Smooth muscle cell (in vitro differentiated cells): ENCODE measurements at regions not wholly inside any gene's neighbourhood (a gene's known extent, or its start where the extent isn't known, plus 50 kb on each side); places are given as distances from the start of the nearest gene placed in this dataset.

Source experiments
- DNase-seq: peaks from one replicate; lab custom pipeline; 2025; ENCODE audit not compliant: unreplicated experiment; lab: John Stamatoyannopoulos, UW
- H2AFZ ChIP-seq: fragments of 200-600 bp; sonication (generic); 2 replicates; pipeline ENCODE4 v1.6.0; 2016; ENCODE audit warnings: antibody characterized with exemption, low read depth, mild to moderate bottlenecking
- H3F3A ChIP-seq: fragments of 200-600 bp; sonication (generic); 2 replicates; pipeline ENCODE4 v1.6.0; 2017; ENCODE audit warnings: antibody characterized with exemption, low read depth
- H3K27ac ChIP-seq: fragments of 200-600 bp; sonication (generic); 2 replicates; pipeline ENCODE4 v1.5.1; 2016; ENCODE audit warnings: low read depth, mild to moderate bottlenecking
- H3K27me3 ChIP-seq: fragments of 200-600 bp; sonication (generic); 2 replicates; pipeline ENCODE4 v1.6.1; 2016; ENCODE audit warnings: low read depth, mild to moderate bottlenecking
- H3K36me3 ChIP-seq: fragments of 200-600 bp; sonication (generic); 2 replicates; pipeline ENCODE4 v1.5.1; 2016; ENCODE audit warnings: low read depth
- H3K4me1 ChIP-seq: fragments of 200-600 bp; sonication (generic); 2 replicates; pipeline ENCODE4 v1.5.1; 2016; ENCODE audit warnings: low read depth
- H3K4me2 ChIP-seq: fragments of 200-600 bp; sonication (generic); 2 replicates; pipeline ENCODE4 v1.6.0; 2016; ENCODE audit warnings: mild to moderate bottlenecking
- H3K4me3 ChIP-seq: fragments of 200-600 bp; sonication (generic); 2 replicates; pipeline ENCODE4 v1.5.1; 2016; ENCODE audit warnings: mild to moderate bottlenecking
- H3K79me2 ChIP-seq: fragments of 200-600 bp; sonication (generic); 2 replicates; pipeline ENCODE4 v1.6.0; 2016; ENCODE audit warnings: low read depth, mild to moderate bottlenecking
- H3K9ac ChIP-seq: fragments of 200-600 bp; sonication (generic); 2 replicates; pipeline ENCODE4 v1.6.0; 2016; ENCODE audit warnings: low read depth
- H3K9me3 ChIP-seq: fragments of 200-600 bp; sonication (generic); replicated peaks from 2 replicates; pipeline ENCODE4 v1.5.1; 2016; ENCODE audit warnings: low read depth
- H4K20me1 ChIP-seq: fragments of 200-600 bp; sonication (generic); 2 replicates; pipeline ENCODE4 v1.6.0; 2016; ENCODE audit warnings: low read depth
- WGBS: methylation state at CpG from one replicate; pipeline ENCODE4 v1.1.7; 2016; ENCODE audit warnings: low lambda C conversion rate; 5-methylcytosine and 5-hydroxymethylcytosine counted together
- TF ChIP-seq, protein P1 (sequence below): fragments of 200-600 bp; sonication (generic); IDR thresholded peaks from 2 replicates; pipeline ENCODE4 v1.5.1; 2017; ENCODE audit warnings: borderline replicate concordance, mild to moderate bottlenecking, antibody characterized with exemption; ENCODE audit not compliant: insufficient read depth, poor library complexity, severe bottlenecking

DNA sequence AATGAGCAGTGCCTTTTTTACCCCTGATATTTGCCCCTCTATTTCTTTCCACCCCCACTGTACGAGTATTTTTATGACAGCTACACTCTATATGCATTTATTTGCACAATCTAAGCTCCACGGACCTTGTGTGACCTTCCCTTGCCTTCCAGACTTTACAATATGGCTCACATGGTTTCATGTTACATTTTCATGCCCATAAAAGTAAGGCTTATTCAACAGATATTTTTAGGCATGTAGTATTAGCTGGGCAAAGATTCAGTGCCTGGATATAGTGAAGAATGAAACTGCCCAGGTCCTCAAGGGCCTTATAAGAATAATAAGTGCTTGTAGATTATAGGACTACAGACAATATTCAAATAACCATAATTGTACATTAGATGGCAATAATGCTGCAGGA lies 481.9 kb upstream of the CNTN4 start:
- Histone ChIP-seq H3K36me3 (no peaks in the 10 kb centered on the region), H3K4me2 (peak overlapping the region; percentile 32), H3K4me3 (no peak overlapping the region), H4K20me1 (no peaks in the 10 kb centered on the region), H3K27ac (no peak overlapping the region), H3K79me2 (no peaks in the 10 kb centered on the region), H3K4me1 (no peaks in the 10 kb centered on the region), H2AFZ (no peak overlapping the region), H3K9ac (no peak overlapping the region), H3K27me3 (no peaks in the 10 kb centered on the region), H3K9me3 (no peaks in the 10 kb centered on the region), H3F3A (no peaks in the 10 kb centered on the region)
- TF ChIP-seq, protein P1, sequence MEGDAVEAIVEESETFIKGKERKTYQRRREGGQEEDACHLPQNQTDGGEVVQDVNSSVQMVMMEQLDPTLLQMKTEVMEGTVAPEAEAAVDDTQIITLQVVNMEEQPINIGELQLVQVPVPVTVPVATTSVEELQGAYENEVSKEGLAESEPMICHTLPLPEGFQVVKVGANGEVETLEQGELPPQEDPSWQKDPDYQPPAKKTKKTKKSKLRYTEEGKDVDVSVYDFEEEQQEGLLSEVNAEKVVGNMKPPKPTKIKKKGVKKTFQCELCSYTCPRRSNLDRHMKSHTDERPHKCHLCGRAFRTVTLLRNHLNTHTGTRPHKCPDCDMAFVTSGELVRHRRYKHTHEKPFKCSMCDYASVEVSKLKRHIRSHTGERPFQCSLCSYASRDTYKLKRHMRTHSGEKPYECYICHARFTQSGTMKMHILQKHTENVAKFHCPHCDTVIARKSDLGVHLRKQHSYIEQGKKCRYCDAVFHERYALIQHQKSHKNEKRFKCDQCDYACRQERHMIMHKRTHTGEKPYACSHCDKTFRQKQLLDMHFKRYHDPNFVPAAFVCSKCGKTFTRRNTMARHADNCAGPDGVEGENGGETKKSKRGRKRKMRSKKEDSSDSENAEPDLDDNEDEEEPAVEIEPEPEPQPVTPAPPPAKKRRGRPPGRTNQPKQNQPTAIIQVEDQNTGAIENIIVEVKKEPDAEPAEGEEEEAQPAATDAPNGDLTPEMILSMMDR: no peak
- 27% methylated on average over 2 of the region's 2 CpGs for whole genome bisulfite sequencing
- no peak for DNase-seq

DNA sequence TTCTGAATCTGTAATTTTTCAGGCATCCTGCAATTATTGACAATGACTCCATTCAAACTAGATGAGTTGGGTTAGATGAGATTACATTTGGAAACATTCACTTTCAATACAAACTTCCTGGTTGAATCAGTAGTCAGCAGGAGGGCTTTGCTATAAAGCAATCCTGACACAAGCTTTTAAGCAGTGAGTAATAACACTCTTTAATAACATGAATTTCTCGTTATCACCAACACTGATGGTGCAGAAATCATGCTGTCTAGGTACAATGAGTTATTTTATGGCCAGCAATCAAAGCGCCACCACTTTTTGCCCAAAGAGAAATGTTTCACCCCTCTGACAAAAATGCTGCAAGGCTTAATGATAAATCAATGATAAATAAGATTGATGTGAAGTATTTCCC lies 474.8 kb upstream of the CNTN4 start:
- no peaks in the 10 kb centered on the region for H4K20me1 ChIP-seq
- no peak overlapping the region for H3K27ac ChIP-seq
- WGBS: 89% methylated on average over 2 of the region's 2 CpGs
- no peak overlapping the region for H2AFZ ChIP-seq
- H3F3A ChIP-seq: peaks cover 3% of the 10 kb centered on the region
- no peak for DNase-seq
- no peaks in the 10 kb centered on the region for H3K9me3 ChIP-seq
- TF ChIP-seq, protein P1: no peak
- no peaks in the 10 kb centered on the region for H3K36me3 ChIP-seq
- H3K79me2 ChIP-seq: no peaks in the 10 kb centered on the region
- no peak overlapping the region for H3K4me2 ChIP-seq
- H3K9ac ChIP-seq: no peak overlapping the region
- H3K4me3 ChIP-seq: no peak overlapping the region
- no peaks in the 10 kb centered on the region for H3K4me1 ChIP-seq
- no peaks in the 10 kb centered on the region for H3K27me3 ChIP-seq

DNA sequence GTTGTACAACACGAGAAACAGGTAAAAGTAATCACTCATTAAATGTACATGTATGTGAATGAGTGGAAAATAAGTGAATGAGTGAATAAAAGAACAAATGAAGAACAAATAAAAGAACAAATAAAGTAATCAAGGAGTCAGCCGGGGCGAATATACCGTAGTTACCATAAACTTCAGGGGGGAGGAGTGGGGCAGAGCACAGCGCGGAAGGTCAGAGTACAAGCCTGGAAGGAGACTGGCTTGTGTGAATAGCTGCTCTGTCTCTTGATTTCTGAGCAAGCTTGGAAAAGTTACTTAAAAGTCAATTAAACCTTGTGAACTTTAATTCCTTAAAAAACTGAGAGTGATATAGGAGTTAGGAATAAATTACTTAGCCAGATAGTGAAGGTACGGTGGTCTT lies 466.5 kb upstream of the CNTN4 start:
- TF ChIP-seq, protein P1: no peak
- DNase-seq: no peak
- H3K79me2 ChIP-seq: no peaks in the 10 kb centered on the region
- H3K27ac ChIP-seq: no peak overlapping the region
- no peaks in the 10 kb centered on the region for H3K36me3 ChIP-seq
- no peak overlapping the region for H3K9ac ChIP-seq
- no peaks in the 10 kb centered on the region for H3K4me1 ChIP-seq
- H3K4me2 ChIP-seq: no peak overlapping the region
- no peaks in the 10 kb centered on the region for H3K27me3 ChIP-seq
- H3F3A ChIP-seq: no peaks in the 10 kb centered on the region
- H4K20me1 ChIP-seq: no peaks in the 10 kb centered on the region
- WGBS: 93% methylated on average over 7 of the region's 7 CpGs
- no peak overlapping the region for H3K4me3 ChIP-seq
- no peak overlapping the region for H2AFZ ChIP-seq
- no peaks in the 10 kb centered on the region for H3K9me3 ChIP-seq

DNA sequence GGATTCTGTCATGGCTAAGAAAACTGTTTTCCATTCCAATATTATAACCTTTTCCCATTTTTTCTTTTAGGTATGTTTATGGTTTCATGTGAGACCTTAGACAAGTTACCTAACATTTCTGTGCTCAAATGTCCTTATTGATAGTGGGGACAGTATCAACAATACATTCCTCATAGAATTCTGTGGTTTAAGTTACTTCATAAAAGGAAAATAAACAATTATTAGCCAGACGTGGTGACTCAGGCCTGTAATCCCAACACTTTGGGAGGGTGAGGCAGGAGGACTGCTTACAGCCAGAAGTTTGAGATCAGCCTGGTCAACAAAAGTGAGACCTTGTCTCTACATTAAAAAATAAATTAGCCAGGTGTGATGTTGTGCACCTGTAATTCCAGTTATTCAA lies 436.8 kb upstream of the CNTN4 start:
- no peaks in the 10 kb centered on the region for H4K20me1 ChIP-seq
- no peaks in the 10 kb centered on the region for H3K27me3 ChIP-seq
- TF ChIP-seq, protein P1: no peak
- no peaks in the 10 kb centered on the region for H3K9me3 ChIP-seq
- no peaks in the 10 kb centered on the region for H3K79me2 ChIP-seq
- no peaks in the 10 kb centered on the region for H3F3A ChIP-seq
- no peaks in the 10 kb centered on the region for H3K4me1 ChIP-seq
- no peaks in the 10 kb centered on the region for H3K36me3 ChIP-seq
- DNase-seq: no peak
- peak overlapping the region; percentile 45 for H3K27ac ChIP-seq
- peak overlapping the region; percentile 18 for H3K4me2 ChIP-seq
- H3K4me3 ChIP-seq: no peak overlapping the region
- no peak overlapping the region for H3K9ac ChIP-seq
- H2AFZ ChIP-seq: no peak overlapping the region
- WGBS: 6% methylated on average over 1 of the region's 1 CpG
